ENCODE measurements at regions not wholly inside any gene's neighbourhood (a gene's known extent, or its start where the extent isn't known, plus 50 kb on each side); places are given as distances from the start of the nearest gene placed in this dataset.
A peak's percentile ranks its signal among the peaks of the same experiment; 100 is the strongest.

DNA sequence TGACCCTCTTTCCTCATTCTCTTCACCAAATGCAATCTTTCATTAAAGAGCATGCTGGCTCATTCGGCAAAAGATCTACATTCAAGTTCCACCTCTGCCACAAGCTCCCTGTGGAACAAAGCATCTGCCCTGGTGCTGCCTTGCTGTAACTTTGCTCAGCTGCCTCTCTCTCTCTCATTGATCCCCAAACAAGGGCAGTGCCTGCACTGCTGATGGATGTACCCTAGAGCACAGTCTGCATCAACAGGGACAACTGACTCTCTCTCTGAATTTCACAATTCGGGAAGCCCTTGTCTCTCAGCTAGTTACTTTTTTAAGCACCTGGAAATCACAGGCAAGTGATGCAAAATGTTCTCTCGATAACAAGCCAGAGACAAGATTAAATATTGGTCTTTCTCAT is 174.0 kb upstream of the DIO2 start:
- in situ Hi-C loops (cut with HindIII; ENCODE audit: low pct_ligation_motif_present, low pct_unique_long_range_greater_than_20kb, low sequenced_read_pairs) = no loop called here
- DNase-seq = no peak

DNA sequence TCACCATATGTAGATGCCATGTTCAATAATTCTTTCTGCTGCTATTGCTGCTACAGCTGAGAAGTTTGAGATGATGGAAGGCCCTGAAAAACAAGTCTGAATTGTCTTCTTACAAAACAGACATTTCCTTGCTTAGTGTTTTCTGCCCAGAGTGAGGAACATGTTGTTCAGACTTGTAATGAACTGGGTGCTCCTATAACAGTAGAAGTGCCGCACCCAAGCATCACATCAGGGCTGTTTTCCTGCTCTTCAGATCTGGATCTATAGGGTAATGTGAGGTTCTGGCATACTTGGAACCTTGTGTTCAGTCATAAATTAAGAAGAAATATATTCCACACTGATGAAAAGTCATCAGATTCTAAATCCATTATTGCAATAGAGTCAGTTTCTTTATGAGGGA is 171.9 kb upstream of the DIO2 start:
- DNase-seq = no peak
- in situ Hi-C loops (cut with HindIII; ENCODE audit: low pct_ligation_motif_present, low pct_unique_long_range_greater_than_20kb, low sequenced_read_pairs) = no loop called here

GRCh38 chr14:80381807-80382363 is 170.6 kb upstream of the DIO2 start:
- in situ Hi-C loops (cut with HindIII; ENCODE audit: low pct_ligation_motif_present, low pct_unique_long_range_greater_than_20kb, low sequenced_read_pairs) = no loop called here
- no peak for DNase-seq

DNA sequence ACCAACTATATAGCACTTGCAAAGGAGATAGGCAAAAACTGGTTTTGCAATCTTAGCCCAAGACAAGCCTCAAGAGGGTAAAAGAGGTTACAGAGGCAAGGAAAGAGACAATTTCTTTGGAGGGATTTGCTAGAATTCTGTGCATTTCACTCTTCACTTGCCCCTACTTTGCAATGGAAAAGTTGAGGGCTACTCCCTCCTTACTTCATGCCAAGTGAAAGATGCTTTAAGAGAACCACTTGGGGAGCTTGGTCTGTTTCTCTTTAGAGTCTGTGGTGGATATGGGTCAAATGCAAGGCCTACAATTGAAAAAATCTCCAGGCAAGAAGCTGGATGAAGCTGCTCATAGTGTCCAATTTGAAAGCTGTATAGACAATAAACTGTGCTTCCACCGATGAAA is 167.7 kb upstream of the DIO2 start:
- in situ Hi-C loops (cut with HindIII; ENCODE audit: low pct_ligation_motif_present, low pct_unique_long_range_greater_than_20kb, low sequenced_read_pairs) = no loop called here
- DNase-seq = no peak

DNA sequence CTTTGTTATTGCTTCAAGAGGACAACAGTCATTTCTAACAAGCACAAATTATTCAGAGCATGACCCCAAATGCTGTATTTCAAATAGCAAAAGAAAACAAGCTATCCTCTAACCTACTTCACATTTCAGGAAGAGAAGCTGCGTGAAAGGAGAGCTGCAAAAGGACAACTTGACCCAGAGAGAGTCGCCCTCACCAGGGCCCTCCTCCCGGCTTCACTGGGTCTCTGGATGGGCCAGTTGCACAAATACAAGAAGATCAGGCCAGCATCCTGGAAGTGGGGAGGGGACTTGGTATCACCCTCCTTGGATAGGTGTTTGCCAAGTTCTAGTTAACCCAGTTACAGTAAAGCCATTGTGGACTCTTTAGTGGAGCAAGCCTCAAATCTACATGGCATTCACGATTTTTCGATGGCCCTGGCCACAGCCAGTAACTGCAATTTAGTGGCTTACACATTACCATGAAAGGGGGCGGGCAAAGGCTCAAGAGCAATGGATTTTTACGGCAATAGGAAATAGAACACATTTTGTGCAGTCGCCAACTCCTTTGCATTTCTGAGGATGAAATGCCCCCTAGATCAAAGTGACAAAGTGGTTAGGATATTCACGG is 166.9 kb upstream of the DIO2 start:
- in situ Hi-C loops (cut with HindIII; ENCODE audit: low pct_ligation_motif_present, low pct_unique_long_range_greater_than_20kb, low sequenced_read_pairs) = no loop called here
- DNase-seq = no peak

DNA sequence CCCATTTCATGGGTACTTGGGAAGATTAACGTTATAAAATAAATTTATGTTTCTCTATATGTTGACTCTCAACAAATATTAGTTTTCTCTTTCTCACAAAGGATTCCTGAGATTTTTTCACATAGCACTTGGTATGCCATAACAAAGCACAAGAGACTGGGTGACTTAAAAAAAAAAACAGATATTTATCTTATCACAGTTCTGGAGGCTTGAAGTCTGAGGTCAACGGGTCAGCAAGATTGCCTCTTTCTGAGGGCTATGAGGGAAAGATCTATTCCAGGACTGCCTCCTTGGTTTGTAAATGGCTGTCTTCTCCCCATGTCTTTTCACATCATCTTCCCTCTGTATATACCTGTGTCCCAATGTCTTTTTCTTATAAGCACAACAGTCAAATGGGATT is 153.5 kb upstream of the DIO2 start:
- DNase-seq = no peak
- in situ Hi-C loops (cut with HindIII; ENCODE audit: low pct_ligation_motif_present, low pct_unique_long_range_greater_than_20kb, low sequenced_read_pairs) = no loop called here

DNA sequence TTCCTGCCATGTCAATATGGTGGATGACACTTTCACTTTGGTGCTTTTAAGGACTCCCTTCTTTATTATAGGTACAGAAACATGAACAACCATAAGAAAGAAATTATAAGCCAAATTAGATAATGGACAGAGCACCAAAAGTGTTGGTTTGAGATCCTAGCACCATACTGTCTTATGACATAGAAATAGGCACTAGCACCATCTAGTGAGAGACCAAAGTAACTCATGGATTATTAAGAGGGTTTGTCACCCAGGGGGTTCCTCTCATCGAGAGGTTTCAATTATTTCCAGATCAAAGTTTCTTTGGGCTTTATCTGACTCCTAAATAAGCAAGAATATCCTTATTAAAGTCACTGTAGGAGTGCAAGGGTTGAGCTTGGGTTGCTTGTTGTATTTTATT is 153.0 kb upstream of the DIO2 start:
- DNase-seq = peak; percentile 21
- in situ Hi-C loops (cut with HindIII; ENCODE audit: low pct_ligation_motif_present, low pct_unique_long_range_greater_than_20kb, low sequenced_read_pairs) = no loop called here

DNA sequence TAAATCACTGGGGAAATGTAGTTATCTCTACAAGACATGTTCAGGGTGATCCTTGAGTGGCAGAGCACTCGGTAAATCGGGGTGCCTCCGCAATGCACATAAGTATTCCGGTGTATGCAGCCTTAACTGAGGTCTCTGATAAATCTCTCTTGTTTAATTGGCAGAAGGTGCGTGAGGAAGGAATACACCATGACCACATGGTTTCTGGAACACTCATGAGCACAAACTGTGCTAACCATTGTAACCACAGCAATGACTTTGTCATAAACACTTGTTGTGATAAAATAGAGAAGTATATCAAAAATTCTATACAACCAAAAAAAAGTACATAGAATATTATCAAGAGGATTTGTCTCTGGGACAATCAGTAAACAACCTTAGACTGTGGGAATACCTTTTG is 146.8 kb upstream of the DIO2 start:
- in situ Hi-C loops (cut with HindIII; ENCODE audit: low pct_ligation_motif_present, low pct_unique_long_range_greater_than_20kb, low sequenced_read_pairs) = no loop called here
- no peak for DNase-seq

GRCh38 chr14:80356413-80356812 is 145.1 kb upstream of the DIO2 start:
- in situ Hi-C loops (cut with HindIII; ENCODE audit: low pct_ligation_motif_present, low pct_unique_long_range_greater_than_20kb, low sequenced_read_pairs) = no loop called here
- DNase-seq = no peak

GRCh38 chr14:80354860-80355581 is 143.7 kb upstream of the DIO2 start:
- no peak for DNase-seq
- in situ Hi-C loops (cut with HindIII; ENCODE audit: low pct_ligation_motif_present, low pct_unique_long_range_greater_than_20kb, low sequenced_read_pairs) = no loop called here

- no peak for DNase-seq
- in situ Hi-C loops (cut with HindIII; ENCODE audit: low pct_ligation_motif_present, low pct_unique_long_range_greater_than_20kb, low sequenced_read_pairs) = no loop called here
These were observed 141.2 kb upstream of the DIO2 start for GRCh38 chr14:80352471-80352870.

DNA sequence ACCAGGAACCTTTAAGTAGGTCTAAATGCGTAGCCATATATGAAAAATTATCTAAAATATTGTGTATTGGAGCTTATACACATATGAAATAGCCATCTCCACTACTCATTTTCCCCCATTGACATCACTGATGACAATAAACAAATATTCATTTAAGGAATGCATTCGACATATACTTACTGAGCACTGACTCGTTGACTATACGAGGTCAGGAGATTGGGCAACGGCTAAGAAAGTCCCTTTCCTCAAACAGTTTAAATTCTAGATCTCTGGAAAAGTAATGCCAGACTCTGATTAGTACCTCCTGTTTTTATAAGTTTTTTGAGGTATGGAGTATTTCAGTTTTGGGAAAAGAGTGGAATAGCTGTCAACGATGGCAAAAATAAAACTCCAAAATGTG is 139.4 kb upstream of the DIO2 start:
- in situ Hi-C loops (cut with HindIII; ENCODE audit: low pct_ligation_motif_present, low pct_unique_long_range_greater_than_20kb, low sequenced_read_pairs) = no loop called here
- DNase-seq = no peak

DNA sequence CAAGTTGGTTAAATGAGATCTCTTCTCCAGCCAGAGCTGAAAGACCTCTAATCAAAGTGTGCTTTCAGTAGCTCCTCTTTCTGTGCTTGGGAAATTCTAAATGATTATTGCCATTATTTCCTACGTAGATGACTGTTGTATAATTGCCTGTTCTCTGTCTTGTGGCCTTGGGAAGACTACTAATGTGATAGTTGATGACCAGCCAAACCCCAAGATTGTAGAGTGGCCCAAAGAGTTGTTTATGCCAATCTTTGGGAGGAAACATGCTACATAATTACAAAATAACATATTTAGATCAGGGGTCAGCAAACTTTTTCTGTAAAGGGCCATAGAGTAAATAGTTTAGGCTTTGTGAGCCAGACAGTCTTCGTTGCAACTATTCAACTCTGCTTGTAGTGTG is 135.1 kb upstream of the DIO2 start:
- in situ Hi-C loops (cut with HindIII; ENCODE audit: low pct_ligation_motif_present, low pct_unique_long_range_greater_than_20kb, low sequenced_read_pairs) = no loop called here
- DNase-seq = no peak

DNA sequence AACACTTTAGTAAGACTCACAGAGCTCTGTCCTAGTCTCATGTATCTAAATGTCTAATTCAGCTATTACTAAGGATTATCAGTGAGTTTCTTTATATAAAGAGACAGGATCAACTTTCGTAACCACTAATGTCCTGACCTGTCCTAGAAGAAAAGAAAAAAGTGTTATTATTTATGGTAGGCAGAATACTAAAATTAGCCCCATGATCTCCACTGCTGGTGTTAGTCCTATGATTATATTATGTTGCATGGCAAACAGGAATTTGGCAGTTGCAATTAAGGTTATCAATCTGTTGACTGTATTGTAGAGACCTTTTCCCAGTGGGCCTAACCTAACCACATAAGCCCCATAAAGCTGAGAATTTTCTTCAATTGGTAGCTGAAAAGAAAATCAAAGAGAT is 132.9 kb upstream of the DIO2 start:
- in situ Hi-C loops (cut with HindIII; ENCODE audit: low pct_ligation_motif_present, low pct_unique_long_range_greater_than_20kb, low sequenced_read_pairs) = no loop called here
- DNase-seq = no peak

DNA sequence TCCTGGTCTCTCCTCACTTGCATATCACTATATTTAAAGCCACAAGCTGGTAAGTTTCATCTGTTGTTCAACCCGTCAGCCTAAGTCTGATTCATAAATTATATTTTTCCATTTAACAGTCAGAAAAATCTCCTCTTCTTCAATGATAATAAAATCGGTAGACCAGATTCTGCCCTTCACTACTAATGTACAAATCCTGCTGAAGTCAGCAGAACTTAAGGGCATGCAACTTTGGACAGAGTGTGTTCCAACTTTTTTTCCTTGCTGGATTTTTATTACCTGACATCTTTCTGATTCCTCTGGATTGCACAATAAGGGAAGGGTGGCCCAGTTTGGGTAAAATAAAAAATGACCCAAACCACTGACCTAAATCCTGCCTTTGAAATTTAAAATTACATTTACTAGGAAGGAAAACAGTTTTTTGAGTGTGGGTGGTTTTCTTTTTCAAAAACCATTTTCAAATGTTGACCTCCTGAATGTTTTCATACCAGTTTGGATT is 125.4 kb upstream of the DIO2 start:
- in situ Hi-C loops (cut with HindIII; ENCODE audit: low pct_ligation_motif_present, low pct_unique_long_range_greater_than_20kb, low sequenced_read_pairs) = no loop called here
- no peak for DNase-seq

GRCh38 chr14:80325688-80326087 is 114.4 kb upstream of the DIO2 start:
- in situ Hi-C loops (cut with HindIII; ENCODE audit: low pct_ligation_motif_present, low pct_unique_long_range_greater_than_20kb, low sequenced_read_pairs) = no loop called here
- no peak for DNase-seq

- in situ Hi-C loops (cut with HindIII; ENCODE audit: low pct_ligation_motif_present, low pct_unique_long_range_greater_than_20kb, low sequenced_read_pairs) = no loop called here
- DNase-seq = no peak
These were observed 113.8 kb upstream of the DIO2 start for GRCh38 chr14:80325112-80325511.

DNA sequence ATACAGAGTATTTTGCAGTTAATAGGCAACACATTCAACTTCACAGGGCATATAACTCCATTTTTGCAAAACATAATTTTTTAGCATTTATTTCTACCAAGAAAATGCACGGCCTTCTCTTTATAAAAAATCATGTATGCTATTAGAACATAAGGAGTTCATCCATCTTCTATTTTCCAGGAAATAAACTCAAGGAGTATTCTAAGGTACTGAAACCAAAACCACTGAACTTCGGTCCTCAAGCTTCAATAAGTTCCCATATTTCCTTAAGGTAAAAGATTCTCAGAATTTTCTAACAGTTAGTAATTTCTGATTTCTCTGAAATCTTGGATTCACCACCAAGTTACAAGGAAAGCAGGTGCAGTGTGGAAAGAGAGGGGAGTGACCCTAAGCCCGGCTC is 113.3 kb upstream of the DIO2 start:
- in situ Hi-C loops (cut with HindIII; ENCODE audit: low pct_ligation_motif_present, low pct_unique_long_range_greater_than_20kb, low sequenced_read_pairs) = no loop called here
- DNase-seq = no peak

- no peak for DNase-seq
- in situ Hi-C loops (cut with HindIII; ENCODE audit: low pct_ligation_motif_present, low pct_unique_long_range_greater_than_20kb, low sequenced_read_pairs) = no loop called here
These were observed 111.8 kb upstream of the DIO2 start for GRCh38 chr14:80323038-80323665.

- no peak for DNase-seq
These were observed 105.1 kb upstream of the DIO2 start for GRCh38 chr14:80316441-80316840.

More at GRCh38 chr14:80316441-80316840, 105.1 kb upstream of the DIO2 start:
- in situ Hi-C loops (cut with HindIII; ENCODE audit: low pct_ligation_motif_present, low pct_unique_long_range_greater_than_20kb, low sequenced_read_pairs) = no loop called here

Data from ACHN (cell line).